ENCODE measurements at regions not wholly inside any gene's neighbourhood (a gene's known extent, or its start where the extent isn't known, plus 50 kb on each side); places are given as distances from the start of the nearest gene placed in this dataset.

- Histone ChIP-seq H3K4me1 (peaks cover 0 to 10% (median 6%) of the 10 kb centered on the region in 6 donors), H3K4me3 (no peak overlapping the region), H3K36me3 (no peaks in the 10 kb centered on the region), H3K27me3 (replicated peaks in 1 of 7) (no peaks in the 10 kb centered on the region), H3K27ac (no peak overlapping the region), H3K9me3 (no peaks in the 10 kb centered on the region)
- WGBS, 5 donors = 82 to 87% (median 86%) methylated on average over 2 of the region's 2 CpGs
- intact Hi-C loops (cut with DNase I; ENCODE audit: low total_unique reads) = no loop called here
- TF ChIP-seq POLR2A (IDR thresholded peaks at IDR 0.05) = no peak
- DNase-seq = no peak
Measured at GRCh38 chr11:111001081-111001430, 244.5 kb upstream of the POU2AF2 start.

GRCh38 chr11:111000400-111001080 is 245.0 kb upstream of the POU2AF2 start:
- 74 to 91% (median 78%) methylated on average over 7 of the region's 7 CpGs for WGBS, 5 donors
- no peak overlapping the region for H3K27ac ChIP-seq
- no peak overlapping the region for H3K4me3 ChIP-seq
- H3K36me3 ChIP-seq = no peaks in the 10 kb centered on the region
- intact Hi-C loops (cut with DNase I; ENCODE audit: low total_unique reads) = no loop called here
- H3K27me3 ChIP-seq (replicated peaks in 1 of 7) = no peaks in the 10 kb centered on the region
- no peak for DNase-seq
- TF ChIP-seq POLR2AphosphoS5 (IDR thresholded peaks at IDR 0.05) (no peak), CTCF (IDR thresholded peaks at IDR 0.05 in 8 of 11, conservative IDR thresholded peaks at IDR 0.05 in 3 of 11) (no peak), POLR2A (IDR thresholded peaks at IDR 0.05) (no peak)
- no peaks in the 10 kb centered on the region for H3K9me3 ChIP-seq
- H3K4me1 ChIP-seq = peaks cover 0 to 5% (median 3%) of the 10 kb centered on the region in 6 donors

- TF ChIP-seq CTCF (IDR thresholded peaks at IDR 0.05 in 8 of 11, conservative IDR thresholded peaks at IDR 0.05 in 3 of 11) (no peak), POLR2AphosphoS5 (IDR thresholded peaks at IDR 0.05) (no peak), POLR2A (IDR thresholded peaks at IDR 0.05) (no peak)
- Histone ChIP-seq H3K27me3 (replicated peaks in 1 of 7) (no peaks in the 10 kb centered on the region), H3K27ac (no peak overlapping the region), H3K9me3 (no peaks in the 10 kb centered on the region), H3K4me3 (no peak overlapping the region), H3K4me1 (no peaks in the 10 kb centered on the region), H3K36me3 (no peaks in the 10 kb centered on the region)
- no peak for DNase-seq
- WGBS, 5 donors = 67 to 96% (median 75%) methylated on average over 1 of the region's 1 CpG
- intact Hi-C loops (cut with DNase I; ENCODE audit: low total_unique reads) = no loop called here
Measured at GRCh38 chr11:110992481-110992880, 253.0 kb upstream of the POU2AF2 start.

GRCh38 chr11:110991661-110992355 is 253.7 kb upstream of the POU2AF2 start:
- intact Hi-C loops (cut with DNase I; ENCODE audit: low total_unique reads) = no loop called here
- no peak for DNase-seq
- WGBS, 5 donors = 67 to 78% (median 69%) methylated on average over 4 of the region's 4 CpGs
- Histone ChIP-seq H3K36me3 (no peaks in the 10 kb centered on the region), H3K4me1 (no peaks in the 10 kb centered on the region), H3K27ac (no peak overlapping the region), H3K4me3 (no peak overlapping the region), H3K27me3 (replicated peaks in 1 of 7) (no peaks in the 10 kb centered on the region), H3K9me3 (no peaks in the 10 kb centered on the region)
- TF ChIP-seq POLR2AphosphoS5 (IDR thresholded peaks at IDR 0.05) (no peak), CTCF (IDR thresholded peaks at IDR 0.05 in 8 of 11, conservative IDR thresholded peaks at IDR 0.05 in 3 of 11) (no peak), POLR2A (IDR thresholded peaks at IDR 0.05) (no peak)

Data from spleen (tissue), 11 donors.